Mucosa of rectum (tissue), 2 donors: ENCODE measurements at regions not wholly inside any gene's neighbourhood (a gene's known extent, or its start where the extent isn't known, plus 50 kb on each side); places are given as distances from the start of the nearest gene placed in this dataset.

Experiments
- H3K27ac ChIP-seq, 2 donors: one replicate each; pipeline ENCODE4 v1.7.0; 2013; ENCODE audit warnings: inconsistent platforms in 2 of 2, low read depth in 2 of 2, low read length in 2 of 2
- H3K27me3 ChIP-seq, 2 donors: one replicate each; pipeline ENCODE4 v1.7.0; 2013; ENCODE audit warnings: low read length in 2 of 2; ENCODE audit not compliant: control insufficient read depth in 2 of 2, insufficient read depth in 2 of 2
- H3K36me3 ChIP-seq, 2 donors: one replicate each; pipeline ENCODE4 v1.7.0; 2013; ENCODE audit warnings: low read length in 2 of 2; ENCODE audit not compliant: control insufficient read depth in 2 of 2, insufficient read depth in 2 of 2
- H3K4me1 ChIP-seq, 2 donors: one replicate each; pipeline ENCODE4 v1.7.0; 2013; ENCODE audit warnings: low read length in 2 of 2, mild to moderate bottlenecking in 1 of 2; ENCODE audit not compliant: control insufficient read depth in 2 of 2, insufficient read depth in 2 of 2
- H3K4me3 ChIP-seq, 2 donors: one replicate each; pipeline ENCODE4 v1.7.0; 2013; ENCODE audit warnings: low read length in 2 of 2
- H3K9ac ChIP-seq, 2 donors: one replicate each; pipeline ENCODE4 v1.7.0; 2013; ENCODE audit warnings: low read length in 2 of 2, low read depth in 1 of 2, mild to moderate bottlenecking in 1 of 2
- H3K9me3 ChIP-seq, 2 donors: one replicate each; pipeline ENCODE4 v1.7.0; 2013; ENCODE audit warnings: low read length in 2 of 2; ENCODE audit not compliant: control insufficient read depth in 2 of 2
- donor health status: healthy.
- donor health status: Normal muscosa, but diverticular disease.

- Histone ChIP-seq H3K4me1 (no peaks in the 10 kb centered on the region), H3K4me3 (no peak overlapping the region), H3K27me3 (no peaks in the 10 kb centered on the region), H3K9me3 (no peaks in the 10 kb centered on the region), H3K9ac (no peak overlapping the region), H3K36me3 (no peaks in the 10 kb centered on the region), H3K27ac (no peak overlapping the region)
Measured at GRCh38 chr11:29352273-29352795, 664.5 kb downstream of the KCNA4 start.

- no peak overlapping the region for H3K9ac ChIP-seq
- no peaks in the 10 kb centered on the region for H3K36me3 ChIP-seq
- H3K27ac ChIP-seq: no peak overlapping the region
- H3K4me1 ChIP-seq: no peaks in the 10 kb centered on the region
- no peaks in the 10 kb centered on the region for H3K9me3 ChIP-seq
- H3K27me3 ChIP-seq: no peaks in the 10 kb centered on the region
- no peak overlapping the region for H3K4me3 ChIP-seq
Measured at GRCh38 chr11:29351301-29351873, 665.4 kb downstream of the KCNA4 start.

DNA sequence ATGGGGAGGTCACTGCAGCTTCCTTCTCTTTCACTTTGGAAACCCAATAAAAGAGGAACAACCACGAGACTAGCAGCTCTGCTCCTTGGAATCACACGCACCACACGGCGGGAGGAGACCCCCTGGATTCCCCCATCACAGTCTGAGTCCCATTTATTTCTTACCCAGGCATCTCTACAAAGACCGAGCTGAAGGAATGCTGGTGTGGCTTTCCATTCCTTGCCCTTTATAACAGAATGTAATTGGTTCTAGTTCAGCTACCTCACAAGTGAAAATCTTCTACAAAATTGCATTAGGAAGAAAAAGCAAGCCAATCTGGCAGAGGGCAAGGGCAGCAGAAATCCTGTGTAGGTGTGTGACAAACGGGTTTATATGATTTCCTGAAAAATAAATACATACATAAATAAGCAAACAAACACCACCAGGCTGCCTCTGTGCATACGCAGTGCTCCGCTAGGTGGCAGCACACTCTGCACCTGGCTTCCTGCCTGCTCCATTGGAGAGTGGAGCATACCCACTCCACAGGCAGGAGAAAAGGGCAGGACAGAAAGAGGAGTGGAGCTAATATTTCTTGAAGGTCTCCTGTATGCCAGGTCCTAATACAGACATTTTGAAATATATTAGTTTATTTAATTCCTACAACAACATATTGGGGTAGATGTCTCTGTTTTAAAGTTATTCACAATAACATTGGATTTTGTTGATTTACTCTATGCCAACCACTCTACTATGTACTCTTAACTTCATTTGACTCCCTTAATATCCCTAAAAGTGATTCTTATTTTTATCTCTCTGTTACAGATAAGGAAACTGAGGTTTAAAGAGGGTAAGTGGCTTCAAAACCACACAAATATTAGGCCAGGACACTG lies 673.1 kb downstream of the KCNA4 start:
- no peaks in the 10 kb centered on the region for H3K4me1 ChIP-seq
- no peaks in the 10 kb centered on the region for H3K36me3 ChIP-seq
- no peak overlapping the region for H3K9ac ChIP-seq
- no peak overlapping the region for H3K27ac ChIP-seq
- no peak overlapping the region for H3K4me3 ChIP-seq
- H3K9me3 ChIP-seq: no peaks in the 10 kb centered on the region
- H3K27me3 ChIP-seq: no peaks in the 10 kb centered on the region

DNA sequence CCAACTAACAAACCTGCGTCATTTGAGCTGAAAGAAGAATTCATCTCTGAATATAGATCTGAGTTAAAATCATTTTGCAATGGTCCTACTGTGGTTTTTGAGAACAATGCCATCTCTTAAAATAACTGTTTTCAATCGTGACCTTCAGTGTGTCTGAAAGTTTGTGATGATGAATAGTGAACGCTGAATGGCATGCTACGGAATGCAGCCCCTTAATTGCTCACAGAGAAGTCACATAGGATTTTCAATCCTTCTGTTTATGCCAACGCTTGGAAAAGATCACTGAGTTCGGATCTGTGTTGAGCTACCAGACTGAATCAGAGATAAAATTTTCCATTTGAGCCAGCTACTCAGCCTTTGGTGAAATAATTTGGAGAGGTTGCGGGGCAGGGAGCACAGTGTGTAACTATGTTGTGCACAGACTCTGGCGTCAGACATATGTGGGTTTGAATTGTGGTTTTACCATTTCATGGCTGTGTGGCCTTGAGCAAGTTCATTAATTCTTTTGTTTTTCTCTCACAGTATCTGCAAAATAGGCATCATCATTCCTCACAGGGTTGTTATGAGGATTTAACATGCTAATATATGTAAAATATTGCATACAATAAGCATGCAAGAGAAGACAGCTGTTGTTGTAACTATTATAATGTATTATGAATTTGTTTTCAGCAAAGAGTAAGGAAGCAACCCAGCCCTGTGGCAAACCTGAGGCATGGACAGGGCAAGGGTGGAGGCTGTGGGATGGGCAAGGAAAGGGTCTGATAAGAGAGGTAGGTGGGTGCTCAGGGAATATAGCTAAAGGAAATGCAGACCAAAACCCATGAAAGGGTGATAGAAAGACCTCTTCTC lies 679.9 kb downstream of the KCNA4 start:
- no peaks in the 10 kb centered on the region for H3K36me3 ChIP-seq
- H3K9me3 ChIP-seq: no peaks in the 10 kb centered on the region
- H3K4me3 ChIP-seq: no peak overlapping the region
- H3K27me3 ChIP-seq: no peaks in the 10 kb centered on the region
- H3K27ac ChIP-seq: no peak overlapping the region
- H3K4me1 ChIP-seq: no peaks in the 10 kb centered on the region
- H3K9ac ChIP-seq: no peak overlapping the region

DNA sequence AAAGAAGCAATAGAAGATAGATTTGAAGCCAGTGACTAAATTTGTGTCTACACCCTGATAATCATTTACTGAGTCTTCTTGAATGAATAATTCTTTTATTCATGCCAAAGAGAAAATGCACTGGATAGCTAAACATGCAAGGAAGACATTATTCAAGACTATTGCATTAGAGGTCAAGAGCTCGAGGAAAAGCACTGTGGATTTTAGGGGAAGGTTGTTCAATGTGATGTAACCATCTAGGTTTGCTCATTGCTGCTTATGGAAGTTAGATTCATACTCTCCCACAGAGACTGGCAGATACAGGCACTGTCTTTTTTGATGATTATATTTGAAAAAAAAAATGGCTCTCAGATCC lies 682.1 kb downstream of the KCNA4 start:
- Histone ChIP-seq H3K36me3 (no peaks in the 10 kb centered on the region), H3K27ac (no peak overlapping the region), H3K4me3 (no peak overlapping the region), H3K27me3 (no peaks in the 10 kb centered on the region), H3K9me3 (no peaks in the 10 kb centered on the region), H3K4me1 (no peaks in the 10 kb centered on the region), H3K9ac (no peak overlapping the region)

DNA sequence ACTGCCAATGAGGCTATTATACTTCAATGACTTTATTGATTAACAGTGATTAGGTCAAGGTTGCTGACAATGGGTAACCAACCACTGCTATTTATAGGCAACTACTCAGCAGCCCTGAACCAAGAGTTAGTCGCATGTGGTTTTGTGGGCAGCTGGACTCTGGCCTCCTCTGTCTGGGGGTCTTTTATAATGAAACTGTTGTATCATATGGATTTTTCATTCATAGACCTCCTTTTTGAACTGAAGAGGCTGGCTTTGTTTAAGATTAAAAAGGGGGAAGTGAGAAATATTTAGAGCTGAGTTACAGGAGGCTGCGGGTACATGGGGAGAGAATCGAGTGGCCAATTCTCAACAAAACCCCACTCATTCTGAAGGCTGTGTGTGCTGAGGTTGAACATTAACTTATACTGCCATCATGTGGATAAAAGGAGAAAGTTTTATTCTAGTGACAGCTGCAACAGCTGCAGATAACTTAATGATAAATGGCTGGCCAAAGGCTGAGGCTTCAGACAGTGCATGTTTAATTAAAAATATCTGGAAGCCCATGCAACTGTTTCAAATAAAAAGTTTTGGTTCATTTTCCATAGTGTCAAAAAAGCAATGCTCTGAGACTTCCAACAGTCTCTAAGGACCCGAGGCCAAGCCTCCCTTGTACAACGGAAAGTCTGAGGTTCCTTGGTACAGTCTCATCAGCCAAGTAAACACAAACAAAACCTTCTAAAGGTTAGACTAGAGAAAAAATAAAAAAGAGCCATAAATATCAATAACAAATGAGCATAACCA lies 682.6 kb downstream of the KCNA4 start:
- H3K27ac ChIP-seq: no peak overlapping the region
- no peak overlapping the region for H3K4me3 ChIP-seq
- no peak overlapping the region for H3K9ac ChIP-seq
- no peaks in the 10 kb centered on the region for H3K27me3 ChIP-seq
- no peaks in the 10 kb centered on the region for H3K4me1 ChIP-seq
- H3K9me3 ChIP-seq: no peaks in the 10 kb centered on the region
- no peaks in the 10 kb centered on the region for H3K36me3 ChIP-seq

DNA sequence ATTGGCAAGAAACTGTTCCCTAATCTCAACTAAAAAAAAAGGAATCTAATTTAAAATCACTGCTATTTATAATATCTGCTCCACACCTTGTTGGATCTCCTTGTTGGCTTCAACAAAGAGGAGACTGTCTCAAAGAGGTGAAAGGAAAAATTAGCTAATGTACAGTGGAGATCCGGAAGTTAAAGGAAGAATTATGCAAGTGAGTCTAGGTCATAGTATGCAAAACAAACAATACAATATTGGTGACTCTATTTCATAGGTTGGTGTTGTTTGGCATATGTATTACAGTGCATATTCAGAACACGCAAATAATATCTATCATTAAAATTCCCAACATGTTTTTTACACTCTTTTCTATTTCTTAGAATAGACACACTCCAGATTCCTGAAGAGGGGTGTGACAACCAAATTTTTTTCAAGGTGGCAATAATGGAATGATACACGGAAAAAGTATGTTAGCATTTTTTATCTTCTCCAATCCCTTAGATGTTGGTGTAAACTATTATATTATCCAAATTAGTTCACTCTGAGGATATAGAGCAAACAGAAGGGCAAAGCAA lies 685.3 kb downstream of the KCNA4 start:
- H3K9me3 ChIP-seq: no peaks in the 10 kb centered on the region
- no peaks in the 10 kb centered on the region for H3K27me3 ChIP-seq
- H3K27ac ChIP-seq: no peak overlapping the region
- H3K9ac ChIP-seq: no peak overlapping the region
- no peaks in the 10 kb centered on the region for H3K4me1 ChIP-seq
- no peaks in the 10 kb centered on the region for H3K36me3 ChIP-seq
- no peak overlapping the region for H3K4me3 ChIP-seq

DNA sequence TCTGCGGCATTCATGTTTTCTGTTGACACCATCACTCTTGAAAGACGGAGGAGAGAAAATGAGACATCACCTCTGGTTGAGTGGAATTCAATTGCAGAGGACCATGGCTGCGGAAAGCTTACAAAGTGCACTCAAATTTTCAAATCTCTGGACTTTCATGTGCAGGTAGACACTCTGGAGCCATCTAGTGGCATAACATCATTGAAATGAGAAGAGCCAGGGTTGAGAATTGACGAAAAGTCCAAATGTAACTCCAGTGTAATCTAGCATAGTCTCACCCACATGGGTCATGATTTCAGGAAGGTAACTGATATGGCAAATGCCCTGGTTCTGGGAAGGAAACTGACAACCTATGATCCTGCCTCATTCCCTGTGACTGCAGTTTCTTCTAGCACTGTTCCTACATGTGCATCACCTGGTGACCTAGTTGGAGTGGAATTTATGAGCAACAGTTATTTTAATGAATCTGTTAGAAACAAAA lies 687.8 kb downstream of the KCNA4 start:
- Histone ChIP-seq H3K4me1 (no peaks in the 10 kb centered on the region), H3K27me3 (no peaks in the 10 kb centered on the region), H3K9me3 (no peaks in the 10 kb centered on the region), H3K9ac (no peak overlapping the region), H3K4me3 (no peak overlapping the region), H3K27ac (no peak overlapping the region), H3K36me3 (no peaks in the 10 kb centered on the region)

- H3K27me3 ChIP-seq: no peaks in the 10 kb centered on the region
- no peak overlapping the region for H3K9ac ChIP-seq
- no peak overlapping the region for H3K27ac ChIP-seq
- no peaks in the 10 kb centered on the region for H3K36me3 ChIP-seq
- no peaks in the 10 kb centered on the region for H3K9me3 ChIP-seq
- no peaks in the 10 kb centered on the region for H3K4me1 ChIP-seq
- no peak overlapping the region for H3K4me3 ChIP-seq
Measured at GRCh38 chr11:29327891-29328290, 688.9 kb downstream of the KCNA4 start.
